ENCODE measurements at regions not wholly inside any gene's neighbourhood (a gene's known extent, or its start where the extent isn't known, plus 50 kb on each side); places are given as distances from the start of the nearest gene placed in this dataset.

GRCh38 chr6:95145457-95145856 lies 431.9 kb upstream of the MANEA start:
- DNase-seq (ENCODE audit: low spot score): no peak
- in situ Hi-C loops (cut with MboI; ENCODE audit: low sequenced_read_pairs, unreplicated experiment): no loop called here
- no peak for TF ChIP-seq CTCF (IDR thresholded peaks at IDR 0.05; ENCODE audit: borderline replicate concordance, control extremely low read depth, extremely low read depth, insufficient read depth, missing control alignments)

GRCh38 chr6:95159557-95159956 lies 417.8 kb upstream of the MANEA start:
- TF ChIP-seq CTCF (IDR thresholded peaks at IDR 0.05; ENCODE audit: borderline replicate concordance, control extremely low read depth, extremely low read depth, insufficient read depth, missing control alignments): no peak

GRCh38 chr6:95169775-95170174 lies 407.6 kb upstream of the MANEA start:
- TF ChIP-seq CTCF (IDR thresholded peaks at IDR 0.05; ENCODE audit: borderline replicate concordance, control extremely low read depth, extremely low read depth, insufficient read depth, missing control alignments): no peak
- no peak for DNase-seq (ENCODE audit: low spot score)
- in situ Hi-C loops (cut with MboI; ENCODE audit: low sequenced_read_pairs, unreplicated experiment): no loop called here

More at GRCh38 chr6:95159557-95159956, 417.8 kb upstream of the MANEA start:
- DNase-seq (ENCODE audit: low spot score): no peak
- in situ Hi-C loops (cut with MboI; ENCODE audit: low sequenced_read_pairs, unreplicated experiment): no loop called here

- DNase-seq (ENCODE audit: low spot score): no peak
- TF ChIP-seq CTCF (IDR thresholded peaks at IDR 0.05; ENCODE audit: borderline replicate concordance, control extremely low read depth, extremely low read depth, insufficient read depth, missing control alignments): no peak
- in situ Hi-C loops (cut with MboI; ENCODE audit: low sequenced_read_pairs, unreplicated experiment): no loop called here
Observed at GRCh38 chr6:95175927-95176675, 401.2 kb upstream of the MANEA start.

- in situ Hi-C loops (cut with MboI; ENCODE audit: low sequenced_read_pairs, unreplicated experiment): no loop called here
- no peak for DNase-seq (ENCODE audit: low spot score)
- TF ChIP-seq CTCF (IDR thresholded peaks at IDR 0.05; ENCODE audit: borderline replicate concordance, control extremely low read depth, extremely low read depth, insufficient read depth, missing control alignments): no peak
Observed at GRCh38 chr6:95185874-95186273, 391.5 kb upstream of the MANEA start.

GRCh38 chr6:95186710-95187109 lies 390.6 kb upstream of the MANEA start:
- in situ Hi-C loops (cut with MboI; ENCODE audit: low sequenced_read_pairs, unreplicated experiment): no loop called here
- DNase-seq (ENCODE audit: low spot score): no peak
- TF ChIP-seq CTCF (IDR thresholded peaks at IDR 0.05; ENCODE audit: borderline replicate concordance, control extremely low read depth, extremely low read depth, insufficient read depth, missing control alignments): no peak
